Lower leg skin (tissue), 3 donors: ENCODE measurements at regions not wholly inside any gene's neighbourhood (a gene's known extent, or its start where the extent isn't known, plus 50 kb on each side); places are given as distances from the start of the nearest gene placed in this dataset.

Experiments
- POLR2A ChIP-seq, 2 donors: fragments of 450-650 bp; IDR thresholded peaks; one replicate each; pipeline ENCODE4 v1.6.1; 2016 to 2017; ENCODE audit warnings: antibody characterized with exemption in 2 of 2, mild to moderate bottlenecking in 1 of 2, moderate library complexity in 1 of 2
- TF ChIP-seq, protein P1 (sequence below), 3 donors: fragments of 450-650 bp; IDR thresholded peaks; one replicate each; pipeline ENCODE4 v1.5.1; 2016; ENCODE audit warnings: antibody characterized with exemption in 3 of 3, mild to moderate bottlenecking in 3 of 3, moderate library complexity in 2 of 3

DNA sequence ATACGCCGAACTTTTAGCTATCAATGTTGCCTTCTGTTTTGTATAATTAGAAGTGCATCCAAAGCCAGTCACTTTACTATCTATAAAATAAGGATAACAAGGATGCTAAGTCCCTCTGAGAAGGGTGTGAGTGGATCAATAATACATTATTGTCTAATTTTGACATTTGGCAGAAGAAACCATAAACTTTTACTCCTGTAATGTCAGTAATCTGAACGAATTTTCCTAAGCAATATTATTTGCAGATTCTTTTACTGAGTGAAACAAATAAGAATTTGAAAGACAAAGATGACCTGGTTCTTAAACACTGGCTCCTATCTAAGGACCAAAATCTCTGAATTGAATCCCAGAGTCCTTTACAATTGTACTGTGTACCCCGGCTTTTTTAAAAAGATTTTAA lies 126.6 kb upstream of the TMEM161B start:
- no peak for TF ChIP-seq POLR2A (IDR thresholded peaks at IDR 0.05)
- TF ChIP-seq, protein P1, sequence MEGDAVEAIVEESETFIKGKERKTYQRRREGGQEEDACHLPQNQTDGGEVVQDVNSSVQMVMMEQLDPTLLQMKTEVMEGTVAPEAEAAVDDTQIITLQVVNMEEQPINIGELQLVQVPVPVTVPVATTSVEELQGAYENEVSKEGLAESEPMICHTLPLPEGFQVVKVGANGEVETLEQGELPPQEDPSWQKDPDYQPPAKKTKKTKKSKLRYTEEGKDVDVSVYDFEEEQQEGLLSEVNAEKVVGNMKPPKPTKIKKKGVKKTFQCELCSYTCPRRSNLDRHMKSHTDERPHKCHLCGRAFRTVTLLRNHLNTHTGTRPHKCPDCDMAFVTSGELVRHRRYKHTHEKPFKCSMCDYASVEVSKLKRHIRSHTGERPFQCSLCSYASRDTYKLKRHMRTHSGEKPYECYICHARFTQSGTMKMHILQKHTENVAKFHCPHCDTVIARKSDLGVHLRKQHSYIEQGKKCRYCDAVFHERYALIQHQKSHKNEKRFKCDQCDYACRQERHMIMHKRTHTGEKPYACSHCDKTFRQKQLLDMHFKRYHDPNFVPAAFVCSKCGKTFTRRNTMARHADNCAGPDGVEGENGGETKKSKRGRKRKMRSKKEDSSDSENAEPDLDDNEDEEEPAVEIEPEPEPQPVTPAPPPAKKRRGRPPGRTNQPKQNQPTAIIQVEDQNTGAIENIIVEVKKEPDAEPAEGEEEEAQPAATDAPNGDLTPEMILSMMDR (IDR thresholded peaks at IDR 0.05) = no peak
